AG04450 (cell line): ENCODE measurements at regions not wholly inside any gene's neighbourhood (a gene's known extent, or its start where the extent isn't known, plus 50 kb on each side); places are given as distances from the start of the nearest gene placed in this dataset.

Experiments used
- CTCF ChIA-PET: fragments of 300-600, 350-600 bp; formaldehyde crosslinking; extraction: SDS; loops from one replicate; lab custom pipeline; 2022; ENCODE audit warnings: antibody characterized with exemption, inconsistent platforms; lab: Charles Lee
- POLR2A ChIA-PET: fragments of 350-600 bp; formaldehyde crosslinking; extraction: SDS; loops from one replicate; lab custom pipeline; 2021; ENCODE audit warnings: antibody characterized with exemption, inconsistent platforms; lab: Yijun Ruan, JAX
- DNase-seq: peaks from one replicate; pipeline ENCODE4 v3.0.0-alpha.2; 2011; ENCODE audit warnings: low read depth, low spot score
- H3K27ac ChIP-seq: one replicate; pipeline ENCODE4 v1.5.1; 2012; ENCODE audit warnings: low read depth, low read length, control low read depth
- H3K27me3 ChIP-seq: one replicate; pipeline ENCODE4 v1.6.0; 2012; ENCODE audit warnings: low read length; ENCODE audit not compliant: control insufficient read depth, insufficient read depth
- H3K4me3 ChIP-seq: 2 replicates; pipeline ENCODE4 v1.5.1; 2011; ENCODE audit warnings: mild to moderate bottlenecking, low read depth, low read length, control low read depth
- H3K9me3 ChIP-seq: 2 replicates; pipeline ENCODE4 v1.5.1; 2012; ENCODE audit warnings: low read length; ENCODE audit not compliant: control insufficient read depth, insufficient read depth
- CTCF ChIP-seq: IDR thresholded peaks from 2 replicates; pipeline ENCODE4 v1.5.1; 2011; ENCODE audit warnings: low read depth, low read length, control low read depth, inconsistent platforms

GRCh38 chr17:56045872-56046271 lies 107.4 kb upstream of the ANKFN1 start:
- H3K27ac ChIP-seq = no peak overlapping the region
- no peaks in the 10 kb centered on the region for H3K9me3 ChIP-seq
- H3K4me3 ChIP-seq = no peak overlapping the region
- ChIA-PET CTCF (no interaction called here), POLR2A (no interaction called here)
- TF ChIP-seq CTCF = no peak
- no peak for DNase-seq
- no peaks in the 10 kb centered on the region for H3K27me3 ChIP-seq

- CTCF ChIA-PET = no interaction called here
- TF ChIP-seq CTCF = no peak
- DNase-seq = no peak
- no peak overlapping the region for H3K27ac ChIP-seq
- H3K4me3 ChIP-seq = no peak overlapping the region
- POLR2A ChIA-PET = no interaction called here
- H3K27me3 ChIP-seq = no peaks in the 10 kb centered on the region
- no peaks in the 10 kb centered on the region for H3K9me3 ChIP-seq
Measured at GRCh38 chr17:56047331-56047730, 105.9 kb upstream of the ANKFN1 start.

GRCh38 chr17:56057869-56058268 lies 95.4 kb upstream of the ANKFN1 start:
- DNase-seq = no peak
- CTCF ChIA-PET = no interaction called here
- no peaks in the 10 kb centered on the region for H3K27me3 ChIP-seq
- H3K27ac ChIP-seq = no peak overlapping the region
- TF ChIP-seq CTCF = no peak
- POLR2A ChIA-PET = no interaction called here
- no peak overlapping the region for H3K4me3 ChIP-seq
- no peaks in the 10 kb centered on the region for H3K9me3 ChIP-seq

GRCh38 chr17:56064506-56064905 lies 88.8 kb upstream of the ANKFN1 start:
- Histone ChIP-seq H3K27me3 (no peaks in the 10 kb centered on the region), H3K27ac (no peak overlapping the region), H3K4me3 (no peak overlapping the region), H3K9me3 (peaks cover 7% of the 10 kb centered on the region)
- POLR2A ChIA-PET = no interaction called here
- TF ChIP-seq CTCF = no peak
- CTCF ChIA-PET = no interaction called here
- no peak for DNase-seq

GRCh38 chr17:56074361-56074890 lies 78.8 kb upstream of the ANKFN1 start:
- no peak for TF ChIP-seq CTCF
- H3K4me3 ChIP-seq = no peak overlapping the region
- no peaks in the 10 kb centered on the region for H3K27me3 ChIP-seq
- DNase-seq = no peak
- POLR2A ChIA-PET = no interaction called here
- H3K27ac ChIP-seq = no peak overlapping the region
- H3K9me3 ChIP-seq = no peaks in the 10 kb centered on the region
- CTCF ChIA-PET = no interaction called here
